ENCODE measurements at regions not wholly inside any gene's neighbourhood (a gene's known extent, or its start where the extent isn't known, plus 50 kb on each side); places are given as distances from the start of the nearest gene placed in this dataset.

DNA sequence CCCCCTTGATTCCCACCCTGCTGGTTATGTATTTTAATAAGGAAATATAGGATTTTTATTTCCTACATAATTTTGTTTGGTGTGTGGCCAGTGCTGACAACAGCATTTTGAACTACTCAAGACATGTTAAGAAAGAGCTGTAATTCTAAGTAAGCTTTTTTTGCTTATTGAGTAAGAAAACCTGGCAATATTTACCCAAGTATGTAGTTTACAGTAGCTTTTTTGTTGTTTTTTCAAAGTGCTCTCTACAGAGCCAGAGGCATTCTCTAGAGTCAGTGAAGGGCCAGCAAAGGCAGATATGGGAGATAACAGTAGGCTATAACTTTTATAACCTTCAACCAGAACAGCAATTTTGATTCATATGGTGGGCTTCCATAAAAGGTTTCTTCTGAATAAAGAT lies 63.2 kb upstream of the TMEM168 start:
- no peaks in the 10 kb centered on the region for H3F3A ChIP-seq (ENCODE audit: insufficient read depth)
- no peak overlapping the region for H3K4me2 ChIP-seq (ENCODE audit: low read depth, low read length, poor library complexity, severe bottlenecking)
- no peaks in the 10 kb centered on the region for H3K36me3 ChIP-seq (ENCODE audit: low read length)
- TF ChIP-seq EZH2phosphoT487 (conservative IDR thresholded peaks at IDR 0.05; ENCODE audit: low read length): no peak
- TF ChIP-seq, protein P1, sequence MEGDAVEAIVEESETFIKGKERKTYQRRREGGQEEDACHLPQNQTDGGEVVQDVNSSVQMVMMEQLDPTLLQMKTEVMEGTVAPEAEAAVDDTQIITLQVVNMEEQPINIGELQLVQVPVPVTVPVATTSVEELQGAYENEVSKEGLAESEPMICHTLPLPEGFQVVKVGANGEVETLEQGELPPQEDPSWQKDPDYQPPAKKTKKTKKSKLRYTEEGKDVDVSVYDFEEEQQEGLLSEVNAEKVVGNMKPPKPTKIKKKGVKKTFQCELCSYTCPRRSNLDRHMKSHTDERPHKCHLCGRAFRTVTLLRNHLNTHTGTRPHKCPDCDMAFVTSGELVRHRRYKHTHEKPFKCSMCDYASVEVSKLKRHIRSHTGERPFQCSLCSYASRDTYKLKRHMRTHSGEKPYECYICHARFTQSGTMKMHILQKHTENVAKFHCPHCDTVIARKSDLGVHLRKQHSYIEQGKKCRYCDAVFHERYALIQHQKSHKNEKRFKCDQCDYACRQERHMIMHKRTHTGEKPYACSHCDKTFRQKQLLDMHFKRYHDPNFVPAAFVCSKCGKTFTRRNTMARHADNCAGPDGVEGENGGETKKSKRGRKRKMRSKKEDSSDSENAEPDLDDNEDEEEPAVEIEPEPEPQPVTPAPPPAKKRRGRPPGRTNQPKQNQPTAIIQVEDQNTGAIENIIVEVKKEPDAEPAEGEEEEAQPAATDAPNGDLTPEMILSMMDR (IDR thresholded peaks at IDR 0.05; ENCODE audit: insufficient read depth, low read length, poor library complexity, severe bottlenecking): no peak
- H2AFZ ChIP-seq (ENCODE audit: low read depth, low read length, severe bottlenecking): no peak overlapping the region
- H3K9me3 ChIP-seq (ENCODE audit: insufficient read depth, low read length): no peaks in the 10 kb centered on the region
- H4K20me1 ChIP-seq (ENCODE audit: low read depth, low read length): no peaks in the 10 kb centered on the region
- no peak overlapping the region for H3K4me3 ChIP-seq (ENCODE audit: insufficient read depth, low read length, poor library complexity, severe bottlenecking)
- H3K79me2 ChIP-seq (ENCODE audit: insufficient read depth, low read length): no peaks in the 10 kb centered on the region
- no peak overlapping the region for H3K27ac ChIP-seq (ENCODE audit: low read depth, low read length)
- no peak overlapping the region for H3K9ac ChIP-seq (ENCODE audit: low read length)
- no peaks in the 10 kb centered on the region for H3K27me3 ChIP-seq (ENCODE audit: low read length)
- no peaks in the 10 kb centered on the region for H3K9me2 ChIP-seq (replicated peaks; ENCODE audit: insufficient read depth, low read length)

DNA sequence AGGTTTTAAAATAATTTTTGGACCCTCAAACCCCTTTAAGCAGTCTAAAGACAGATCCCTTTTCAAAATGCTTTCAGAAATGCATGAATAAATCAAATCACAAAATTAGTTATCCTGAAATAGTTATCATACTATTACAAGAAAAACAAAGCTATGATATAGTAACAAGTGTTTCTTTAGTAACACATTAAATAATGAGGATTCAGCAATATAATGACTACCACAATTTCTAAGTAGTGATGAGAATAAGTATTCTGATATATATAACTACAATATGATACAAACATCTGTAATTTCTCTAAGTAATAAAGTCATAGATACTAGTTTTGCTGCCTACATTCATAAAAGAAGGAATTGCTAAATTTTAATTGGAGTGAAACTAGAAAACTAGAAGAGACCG lies 53.0 kb upstream of the TMEM168 start:
- Histone ChIP-seq H3K4me3 (ENCODE audit: insufficient read depth, low read length, poor library complexity, severe bottlenecking) (no peak overlapping the region), H3K27ac (ENCODE audit: low read depth, low read length) (no peak overlapping the region), H3F3A (ENCODE audit: insufficient read depth) (no peaks in the 10 kb centered on the region), H4K20me1 (ENCODE audit: low read depth, low read length) (no peaks in the 10 kb centered on the region), H3K9ac (ENCODE audit: low read length) (no peak overlapping the region), H3K9me3 (ENCODE audit: insufficient read depth, low read length) (no peaks in the 10 kb centered on the region), H2AFZ (ENCODE audit: low read depth, low read length, severe bottlenecking) (no peak overlapping the region), H3K4me2 (ENCODE audit: low read depth, low read length, poor library complexity, severe bottlenecking) (no peak overlapping the region), H3K27me3 (ENCODE audit: low read length) (no peaks in the 10 kb centered on the region), H3K36me3 (ENCODE audit: low read length) (no peaks in the 10 kb centered on the region), H3K9me2 (replicated peaks; ENCODE audit: insufficient read depth, low read length) (no peaks in the 10 kb centered on the region), H3K79me2 (ENCODE audit: insufficient read depth, low read length) (no peaks in the 10 kb centered on the region)
- TF ChIP-seq, protein P1 (IDR thresholded peaks at IDR 0.05; ENCODE audit: insufficient read depth, low read length, poor library complexity, severe bottlenecking): no peak
- no peak for TF ChIP-seq EZH2phosphoT487 (conservative IDR thresholded peaks at IDR 0.05; ENCODE audit: low read length)

Measured in SU-DHL-6 (cell line).